H1 (cell line): ENCODE measurements at regions not wholly inside any gene's neighbourhood (a gene's known extent, or its start where the extent isn't known, plus 50 kb on each side); places are given as distances from the start of the nearest gene placed in this dataset.

Experiments
- CTCF ChIA-PET: fragments of 300-600 bp; sonication (Branson Sonifier 250); formaldehyde crosslinking; loops from one replicate; lab custom pipeline; 2021; ENCODE audit not compliant: partially characterized antibody; lab: Charles Lee
- POLR2A ChIA-PET: fragments of 300-600 bp; sonication (Branson Sonifier 250); formaldehyde crosslinking; loops from one replicate; lab custom pipeline; 2021; ENCODE audit warnings: inconsistent platforms; ENCODE audit not compliant: partially characterized antibody; lab: Charles Lee
- DNase-seq, 2 experiments: peaks; one replicate each; pipeline versions ENCODE4 v3.0.0 to v3.0.0-alpha.2; 2010 to 2022; ENCODE audit warnings: low spot score in 2 of 2, low read depth in 1 of 2, mixed read lengths in 1 of 2
- FAIRE-seq: peaks from 2 replicates; lab custom pipeline; 2011; peaks lifted over from hg19 to GRCh38; lab: Jason Lieb, UNC
- H2AFZ ChIP-seq: 2 replicates; pipeline ENCODE4 v1.8.1; 2012; ENCODE audit warnings: low read length, inconsistent platforms
- H2AK5ac ChIP-seq: 2 replicates; pipeline ENCODE4 v1.6.1; 2013; ENCODE audit warnings: low read depth, low read length
- H2BK120ac ChIP-seq: replicated peaks from 2 replicates; pipeline ENCODE3; 2013; ENCODE audit warnings: low read depth, low read length, inconsistent platforms
- H2BK12ac ChIP-seq: 2 replicates; pipeline ENCODE4 v1.6.1; 2013; ENCODE audit warnings: low read depth, low read length
- H2BK15ac ChIP-seq: 2 replicates; pipeline ENCODE4 v1.6.1; 2013; ENCODE audit warnings: low read length
- H2BK20ac ChIP-seq: 2 replicates; pipeline ENCODE4 v1.6.1; 2013; ENCODE audit warnings: low read length
- H2BK5ac ChIP-seq: 2 replicates; pipeline ENCODE4 v1.6.1; 2013; ENCODE audit warnings: low read depth, low read length
- H3K14ac ChIP-seq: 2 replicates; pipeline ENCODE4 v1.6.1; 2013; ENCODE audit warnings: inconsistent platforms; ENCODE audit not compliant: insufficient read length
- H3K18ac ChIP-seq: 2 replicates; pipeline ENCODE4 v1.6.1; 2013; ENCODE audit warnings: low read length; ENCODE audit errors: extremely low read depth
- H3K23ac ChIP-seq: 2 replicates; pipeline ENCODE4 v1.6.1; 2013; ENCODE audit warnings: inconsistent platforms; ENCODE audit not compliant: insufficient read length
- H3K23me2 ChIP-seq: 2 replicates; pipeline ENCODE4 v1.6.1; 2013; ENCODE audit warnings: low read depth, low read length
- H3K27ac ChIP-seq: 2 replicates; pipeline ENCODE4 v1.6.1; 2011; ENCODE audit warnings: low read depth, low read length, inconsistent platforms
- H3K27me3 ChIP-seq, 4 experiments: replicated peaks in 1 of 4; 1 replicate in 1 of 4; 2 replicates in 3 of 4; pipeline versions ENCODE4 v1.6.1 to v1.8.1; 2011 to 2013; ENCODE audit warnings: low read length in 3 of 4, mild to moderate bottlenecking in 3 of 4, inconsistent platforms in 2 of 4, mixed read lengths in 2 of 4, moderate library complexity in 1 of 4; ENCODE audit not compliant: control insufficient read depth in 3 of 4, insufficient read depth in 3 of 4; ENCODE audit errors: extremely low read depth in 1 of 4
- H3K36me3 ChIP-seq, 4 experiments: 2 replicates each; pipeline versions ENCODE4 v1.6.1 to v1.8.1; 2011 to 2013; ENCODE audit warnings: mild to moderate bottlenecking in 4 of 4, low read length in 3 of 4, moderate library complexity in 2 of 4, control low read depth in 1 of 4, inconsistent platforms in 1 of 4; ENCODE audit not compliant: insufficient read depth in 4 of 4, control insufficient read depth in 2 of 4
- H3K4ac ChIP-seq: replicated peaks from 2 replicates; pipeline ENCODE3; 2013; ENCODE audit warnings: low read length, low read depth, mixed read lengths, inconsistent platforms; ENCODE audit not compliant: insufficient read length
- H3K4me1 ChIP-seq, 4 experiments: replicated peaks in 1 of 4; 1 replicate in 1 of 4; 2 replicates in 3 of 4; pipeline versions ENCODE4 v1.6.1 to v1.8.1; 2011 to 2013; ENCODE audit warnings: low read length in 3 of 4, inconsistent platforms in 2 of 4, mixed read lengths in 1 of 4; ENCODE audit not compliant: insufficient read depth in 4 of 4, control insufficient read depth in 3 of 4
- H3K4me2 ChIP-seq, 2 experiments: 2 replicates each; pipeline versions ENCODE4 v1.6.1 to v1.8.1; 2011 to 2013; ENCODE audit warnings: low read depth in 2 of 2, low read length in 2 of 2, control low read depth in 1 of 2, inconsistent platforms in 1 of 2, mild to moderate bottlenecking in 1 of 2; ENCODE audit not compliant: insufficient read depth in 1 of 2
- H3K4me3 ChIP-seq, 4 experiments: fragments of 200-600, 300-600 bp in 1 of 4; sonication (generic), shearing (Covaris generic), sonication (Bioruptor Twin) in 1 of 4; 2 replicates each; pipeline versions ENCODE4 v1.5.1 to v1.8.1; 2011 to 2016; ENCODE audit warnings: low read length in 4 of 4, low read depth in 3 of 4, control low read depth in 2 of 4, inconsistent platforms in 2 of 4, mild to moderate bottlenecking in 2 of 4, mixed read lengths in 1 of 4, moderate library complexity in 1 of 4; ENCODE audit not compliant: insufficient read depth in 2 of 4; ENCODE audit errors: extremely low read depth in 1 of 4
- H3K56ac ChIP-seq: replicated peaks from 2 replicates; pipeline ENCODE3; 2013; ENCODE audit warnings: low read depth, mild to moderate bottlenecking, mixed read lengths, low read length, inconsistent platforms; ENCODE audit not compliant: insufficient read length
- H3K79me1 ChIP-seq: 2 replicates; pipeline ENCODE4 v1.6.1; 2013; ENCODE audit warnings: low read depth, low read length, control low read depth
- H3K79me2 ChIP-seq, 2 experiments: 2 replicates each; pipeline versions ENCODE4 v1.6.1 to v1.8.1; 2012 to 2013; ENCODE audit warnings: low read length in 2 of 2, mild to moderate bottlenecking in 2 of 2, inconsistent platforms in 1 of 2; ENCODE audit not compliant: insufficient read depth in 2 of 2, control insufficient read depth in 1 of 2
- H3K9ac ChIP-seq, 4 experiments: replicated peaks in 1 of 4; 1 replicate in 1 of 4; 2 replicates in 3 of 4; pipeline versions ENCODE4 v1.6.1 to v1.8.1; 2011 to 2013; ENCODE audit warnings: low read depth in 3 of 4, low read length in 3 of 4, control low read depth in 2 of 4, mild to moderate bottlenecking in 2 of 4, moderate library complexity in 2 of 4, inconsistent platforms in 1 of 4; ENCODE audit errors: extremely low read depth in 1 of 4
- H3K9me3 ChIP-seq, 2 experiments: 2 replicates each; pipeline versions ENCODE4 v1.6.1 to v1.8.1; 2012 to 2013; ENCODE audit warnings: mild to moderate bottlenecking in 2 of 2, moderate library complexity in 2 of 2, control low read depth in 1 of 2, inconsistent platforms in 1 of 2, low read depth in 1 of 2, low read length in 1 of 2, mixed read lengths in 1 of 2; ENCODE audit not compliant: insufficient read depth in 2 of 2
- H4K20me1 ChIP-seq, 2 experiments: replicated peaks in 1 of 2; 2 replicates each; pipeline versions ENCODE3 to v1.8.1; 2011 to 2013; ENCODE audit warnings: inconsistent platforms in 2 of 2, low read length in 2 of 2, mild to moderate bottlenecking in 1 of 2; ENCODE audit not compliant: insufficient read depth in 2 of 2, control insufficient read depth in 1 of 2
- H4K5ac ChIP-seq: 2 replicates; pipeline ENCODE4 v1.6.1; 2013; ENCODE audit warnings: low read length, low read depth, mixed read lengths, inconsistent platforms; ENCODE audit not compliant: insufficient read length
- H4K8ac ChIP-seq: 2 replicates; pipeline ENCODE4 v1.8.0; 2013; ENCODE audit warnings: mild to moderate bottlenecking, moderate library complexity, low read length, inconsistent platforms; ENCODE audit not compliant: insufficient read depth; ENCODE audit errors: extremely low read depth
- H4K91ac ChIP-seq: replicated peaks from 2 replicates; pipeline ENCODE3; 2013; ENCODE audit warnings: low read length, mixed read lengths, inconsistent platforms; ENCODE audit not compliant: insufficient read length
- JUND ChIP-seq: IDR thresholded peaks from 2 replicates; pipeline ENCODE4 v1.6.1; 2011; ENCODE audit warnings: mild to moderate bottlenecking, improper control_type of control experiment, low read length
- KDM1A ChIP-seq: fragments of 200-600, 300-600 bp; sonication (generic); IDR thresholded peaks from 2 replicates; pipeline ENCODE4 v1.7.1; 2016; ENCODE audit warnings: mild to moderate bottlenecking, low read length, borderline replicate concordance
- WGBS, 2 experiments: shearing (Covaris generic) in 1 of 2; methylation state at CpG; one replicate each; pipeline versions ENCODE4 v1.1.6 to v1.1.7; 2013 to 2015; ENCODE audit warnings: low lambda C conversion rate in 2 of 2, mixed read lengths in 2 of 2, inconsistent platforms in 1 of 2, low coverage in 1 of 2, missing lambda C conversion rate in 1 of 2; ENCODE audit not compliant: insufficient replicate concordance in 2 of 2, insufficient coverage in 1 of 2, insufficient read length in 1 of 2; ENCODE audit errors: extremely low coverage in 1 of 2, missing lambda C conversion rate in 1 of 2; 5-methylcytosine and 5-hydroxymethylcytosine counted together

GRCh38 chr5:166398131-166398530 lies 1893.3 kb upstream of the WWC1 start:
- Histone ChIP-seq H3K23me2 (no peaks in the 10 kb centered on the region), H3K36me3 (no peaks in the 10 kb centered on the region), H3K79me1 (no peaks in the 10 kb centered on the region), H4K20me1 (no peaks in the 10 kb centered on the region), H3K4ac (no peak overlapping the region), H4K91ac (no peak overlapping the region), H2AK5ac (no peak overlapping the region), H3K9ac (no peak overlapping the region), H3K18ac (no peak overlapping the region), H2BK15ac (no peak overlapping the region), H3K9me3 (no peaks in the 10 kb centered on the region), H3K23ac (no peak overlapping the region), H3K4me2 (no peak overlapping the region), H3K27ac (no peak overlapping the region), H3K4me3 (no peak overlapping the region), H2BK20ac (no peak overlapping the region), H2BK12ac (no peak overlapping the region), H2BK5ac (no peak overlapping the region), H4K5ac (no peak overlapping the region), H3K4me1 (peaks cover 0 to 2% (median 0%) of the 10 kb centered on the region in 4 experiments; a peak in 1 of 7 replicates), H3K56ac (no peak overlapping the region), H3K14ac (no peak overlapping the region), H3K79me2 (no peaks in the 10 kb centered on the region), H4K8ac (no peak overlapping the region), H2AFZ (no peak overlapping the region), H2BK120ac (no peak overlapping the region), H3K27me3 (no peaks in the 10 kb centered on the region)
- no peak for FAIRE-seq
- 86% methylated on average over 3 of the region's 3 CpGs; no CpG with 5 or more reads in 1 of the 2 experiments for WGBS, 2 experiments
- no peak for DNase-seq
- CTCF ChIA-PET: no interaction called here
- POLR2A ChIA-PET: no interaction called here
- TF ChIP-seq KDM1A (no peak), JUND (no peak)
